Endothelial cell of umbilical vein (primary cell): ENCODE measurements at regions not wholly inside any gene's neighbourhood (a gene's known extent, or its start where the extent isn't known, plus 50 kb on each side); places are given as distances from the start of the nearest gene placed in this dataset.

Source experiments
- BruUV-seq: library from RNA; stranded (reverse); fragments of 400-500 nt; replicated peaks from 2 replicates; lab custom pipeline; 2021; lab: Mats Ljungman, UMichigan
- CTCF ChIA-PET: fragments of 300-600, 350-600 bp; sonication (Branson Sonifier 250); formaldehyde crosslinking; loops from one replicate; lab custom pipeline; 2021; ENCODE audit warnings: antibody characterized with exemption, inconsistent platforms; lab: Charles Lee
- POLR2A ChIA-PET: fragments of 300-600, 350-600 bp; sonication (Branson Sonifier 250); formaldehyde crosslinking; loops from one replicate; lab custom pipeline; 2021; ENCODE audit warnings: antibody characterized with exemption, inconsistent platforms; lab: Charles Lee
- DNase-seq: peaks from one replicate; pipeline ENCODE4 v3.0.0-alpha.2; 2011; ENCODE audit warnings: low read depth, low spot score
- FAIRE-seq: peaks from 2 replicates; lab custom pipeline; 2011; peaks lifted over from hg19 to GRCh38; lab: Jason Lieb, UNC
- H2AFZ ChIP-seq: 2 replicates; pipeline ENCODE4 v1.6.0; 2012; ENCODE audit warnings: low read depth, low read length, control low read depth, inconsistent platforms
- H3K27ac ChIP-seq: 2 replicates; pipeline ENCODE4 v1.5.1; 2011; ENCODE audit warnings: low read depth, mild to moderate bottlenecking, control low read depth, low read length, moderate library complexity; ENCODE audit not compliant: insufficient read depth
- H3K27me3 ChIP-seq, 2 experiments: 2 replicates each; pipeline versions ENCODE4 v1.6.0 to v1.6.1; 2011; ENCODE audit warnings: low read length in 2 of 2, mixed read lengths in 1 of 2; ENCODE audit not compliant: control insufficient read depth in 2 of 2, insufficient read depth in 2 of 2
- H3K36me3 ChIP-seq, 2 experiments: 2 replicates in 1 of 2; 3 replicates in 1 of 2; pipeline ENCODE4 v1.5.1; 2011; ENCODE audit warnings: low read length in 2 of 2, mild to moderate bottlenecking in 1 of 2, moderate library complexity in 1 of 2; ENCODE audit not compliant: control insufficient read depth in 2 of 2, insufficient read depth in 2 of 2; ENCODE audit errors: extremely low read depth in 1 of 2
- H3K4me1 ChIP-seq: 3 replicates; pipeline ENCODE4 v1.5.1; 2011; ENCODE audit warnings: mild to moderate bottlenecking, low read length; ENCODE audit not compliant: control insufficient read depth, insufficient read depth; ENCODE audit errors: extremely low read depth
- H3K4me2 ChIP-seq: 2 replicates; pipeline ENCODE4 v1.6.1; 2011; ENCODE audit warnings: low read length, control low read depth, mixed read lengths; ENCODE audit not compliant: insufficient read depth
- H3K4me3 ChIP-seq, 3 experiments: fragments of 200-600 bp in 1 of 3; sonication (generic), shearing (Covaris generic) in 1 of 3; replicated peaks in 1 of 3; 2 replicates each; pipeline ENCODE4 v1.5.1; 2011 to 2016; ENCODE audit warnings: control low read depth in 3 of 3, low read length in 3 of 3, mild to moderate bottlenecking in 2 of 3, inconsistent platforms in 1 of 3, low read depth in 1 of 3, moderate library complexity in 1 of 3; ENCODE audit not compliant: insufficient read depth in 1 of 3
- H3K79me2 ChIP-seq: 2 replicates; pipeline ENCODE4 v1.6.0; 2012; ENCODE audit warnings: low read length, inconsistent platforms; ENCODE audit not compliant: control insufficient read depth, insufficient read depth
- H3K9ac ChIP-seq: replicated peaks from 2 replicates; pipeline ENCODE3; 2011; ENCODE audit warnings: low read length, control low read depth; ENCODE audit not compliant: insufficient read depth; ENCODE audit errors: extremely low read depth
- H3K9me1 ChIP-seq: replicated peaks from 3 replicates; pipeline ENCODE4 v1.6.0; 2011; ENCODE audit warnings: mild to moderate bottlenecking, low read length; ENCODE audit not compliant: control insufficient read depth, insufficient read depth; ENCODE audit errors: extremely low read depth
- H3K9me3 ChIP-seq: replicated peaks from 2 replicates; pipeline ENCODE4 v1.5.1; 2012; ENCODE audit warnings: low read length, inconsistent platforms; ENCODE audit not compliant: control insufficient read depth, insufficient read depth
- H4K20me1 ChIP-seq: replicated peaks from 2 replicates; pipeline ENCODE3; 2011; ENCODE audit warnings: mild to moderate bottlenecking, low read length; ENCODE audit not compliant: control insufficient read depth, insufficient read depth; ENCODE audit errors: extremely low read depth
- FOS ChIP-seq: IDR thresholded peaks from 2 replicates; pipeline ENCODE4 v1.6.1; 2011; ENCODE audit warnings: mild to moderate bottlenecking, low read length, moderate library complexity, borderline replicate concordance; ENCODE audit not compliant: insufficient read depth
- GATA2 ChIP-seq: IDR thresholded peaks from 2 replicates; pipeline ENCODE4 v1.7.0; 2011; ENCODE audit warnings: low read depth, mild to moderate bottlenecking, moderate library complexity, mixed read lengths, low read length; ENCODE audit not compliant: insufficient read length, insufficient read depth
- JUN ChIP-seq: IDR thresholded peaks from 2 replicates; pipeline ENCODE4 v1.6.1; 2011; ENCODE audit warnings: borderline replicate concordance, low read depth; ENCODE audit not compliant: insufficient read length, insufficient read depth
- MYC ChIP-seq: IDR thresholded peaks from one replicate; pipeline ENCODE4 v1.6.1; 2011; ENCODE audit warnings: mild to moderate bottlenecking, low read depth, low read length
- POLR2AphosphoS5 ChIP-seq: IDR thresholded peaks from 2 replicates; pipeline ENCODE4 v1.6.1; 2012; ENCODE audit warnings: low read depth, mild to moderate bottlenecking, control low read depth, low read length, moderate library complexity; ENCODE audit not compliant: insufficient read depth
- dilution Hi-C: fragments of 300-500 bp; cut with MboI; formaldehyde crosslinking; loops from one replicate; pipeline ENCODE4 v1.15.0; 2019; ENCODE audit warnings: low sequenced_read_pairs; ENCODE audit not compliant: extremely low pct_ligation_motif_present
- intact Hi-C: fragments of 100-400 bp; cut with micrococcal nuclease; formaldehyde crosslinking; loops from one replicate; pipeline ENCODE4 v1.10.0; 2022
- TF ChIP-seq, protein P1 (sequence below), 2 donors: IDR thresholded peaks; 1 replicate in 1 of 2; 2 replicates in 1 of 2; pipeline ENCODE4 v1.5.1; 2011; ENCODE audit warnings: low read length in 2 of 2, mild to moderate bottlenecking in 2 of 2, moderate library complexity in 2 of 2, control low read depth in 1 of 2, inconsistent platforms in 1 of 2, low read depth in 1 of 2; ENCODE audit not compliant: insufficient read depth in 1 of 2; ENCODE audit errors: extremely low read depth in 1 of 2

DNA sequence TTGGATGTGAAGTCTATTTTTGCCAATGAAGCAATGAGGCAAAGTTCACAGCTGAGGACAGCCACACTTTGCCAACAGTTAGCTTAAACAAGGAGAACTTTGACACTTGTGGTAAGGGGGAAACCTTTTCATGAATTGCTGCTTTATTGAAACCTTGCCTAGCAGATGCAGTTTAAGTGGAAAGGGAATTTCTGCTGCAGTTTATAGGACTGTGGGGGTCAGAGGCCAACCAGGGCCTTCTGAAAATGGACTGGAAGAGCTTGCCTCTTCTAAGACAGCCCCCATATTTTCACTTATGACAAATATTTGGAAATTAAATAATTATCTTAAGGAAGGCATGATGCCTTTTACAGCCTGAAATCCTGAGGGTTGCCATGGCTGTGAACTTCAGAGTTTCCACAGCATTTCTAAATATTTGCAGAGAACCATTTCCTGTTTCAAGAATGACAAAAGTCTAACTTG, 550.3 kb downstream of the RAB28 start:
- H4K20me1 ChIP-seq = no peaks in the 10 kb centered on the region
- H3K9ac ChIP-seq = no peak overlapping the region
- no peaks in the 10 kb centered on the region for H3K9me1 ChIP-seq
- no peak overlapping the region for H3K4me2 ChIP-seq
- POLR2A ChIA-PET = no interaction called here
- no peak overlapping the region for H3K4me3 ChIP-seq
- peaks cover 11% of the 10 kb centered on the region for H3K9me3 ChIP-seq
- no peaks in the 10 kb centered on the region for H3K27me3 ChIP-seq
- CTCF ChIA-PET = no interaction called here
- H2AFZ ChIP-seq = no peak overlapping the region
- intact Hi-C loops = no loop called here
- FAIRE-seq = no peak
- dilution Hi-C loops = no loop called here
- no peaks in the 10 kb centered on the region for H3K79me2 ChIP-seq
- H3K4me1 ChIP-seq = no peaks in the 10 kb centered on the region
- no peaks in the 10 kb centered on the region for H3K36me3 ChIP-seq
- TF ChIP-seq, protein P1, sequence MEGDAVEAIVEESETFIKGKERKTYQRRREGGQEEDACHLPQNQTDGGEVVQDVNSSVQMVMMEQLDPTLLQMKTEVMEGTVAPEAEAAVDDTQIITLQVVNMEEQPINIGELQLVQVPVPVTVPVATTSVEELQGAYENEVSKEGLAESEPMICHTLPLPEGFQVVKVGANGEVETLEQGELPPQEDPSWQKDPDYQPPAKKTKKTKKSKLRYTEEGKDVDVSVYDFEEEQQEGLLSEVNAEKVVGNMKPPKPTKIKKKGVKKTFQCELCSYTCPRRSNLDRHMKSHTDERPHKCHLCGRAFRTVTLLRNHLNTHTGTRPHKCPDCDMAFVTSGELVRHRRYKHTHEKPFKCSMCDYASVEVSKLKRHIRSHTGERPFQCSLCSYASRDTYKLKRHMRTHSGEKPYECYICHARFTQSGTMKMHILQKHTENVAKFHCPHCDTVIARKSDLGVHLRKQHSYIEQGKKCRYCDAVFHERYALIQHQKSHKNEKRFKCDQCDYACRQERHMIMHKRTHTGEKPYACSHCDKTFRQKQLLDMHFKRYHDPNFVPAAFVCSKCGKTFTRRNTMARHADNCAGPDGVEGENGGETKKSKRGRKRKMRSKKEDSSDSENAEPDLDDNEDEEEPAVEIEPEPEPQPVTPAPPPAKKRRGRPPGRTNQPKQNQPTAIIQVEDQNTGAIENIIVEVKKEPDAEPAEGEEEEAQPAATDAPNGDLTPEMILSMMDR (IDR thresholded peaks at IDR 0.05; ENCODE audit: extremely low read depth in 1 of 2, insufficient read depth in 1 of 2, low read depth in 1 of 2, low read length in 2 of 2) = no peak
- TF ChIP-seq POLR2AphosphoS5 (no peak), JUN (no peak), GATA2 (no peak), FOS (no peak), MYC (no peak)
- no peak overlapping the region for H3K27ac ChIP-seq
- no TSS peak for BruUV-seq
- DNase-seq = no peak
